Upper lobe of left lung (tissue), 6 donors: ENCODE measurements at regions not wholly inside any gene's neighbourhood (a gene's known extent, or its start where the extent isn't known, plus 50 kb on each side); places are given as distances from the start of the nearest gene placed in this dataset.

Source experiments
- ATAC-seq, 2 donors: fragments of 200-7000 bp; cut with Tn5 transposase; one replicate each; pipeline ENCODE4 v1.9.1; 2022; ENCODE audit warnings: mild to moderate bottlenecking in 2 of 2, moderate library complexity in 2 of 2; ENCODE audit not compliant: low FRiP score in 2 of 2
- DNase-seq, 2 donors: peaks; one replicate each; pipeline ENCODE4 v3.0.0-alpha.2; 2019 to 2020
- H3K27ac ChIP-seq, 4 donors: fragments of 200-600 bp; sonication (generic); one replicate each; pipeline ENCODE4 v1.5.1; 2016 to 2019
- H3K27me3 ChIP-seq, 4 donors: fragments of 200-600 bp; sonication (generic); one replicate each; pipeline ENCODE4 v1.5.1; 2017 to 2019
- H3K36me3 ChIP-seq, 4 donors: fragments of 200-600 bp; sonication (generic); one replicate each; pipeline ENCODE4 v1.5.1; 2016 to 2019
- H3K4me1 ChIP-seq, 4 donors: fragments of 200-600 bp; sonication (generic); one replicate each; pipeline ENCODE4 v1.5.1; 2018 to 2019
- H3K4me3 ChIP-seq, 4 donors: fragments of 200-600 bp; sonication (generic); one replicate each; pipeline ENCODE4 v1.5.1; 2017 to 2019; ENCODE audit warnings: mild to moderate bottlenecking in 2 of 4, moderate library complexity in 1 of 4
- H3K9me3 ChIP-seq, 4 donors: fragments of 200-600 bp; sonication (generic); one replicate each; pipeline ENCODE4 v1.5.1; 2018 to 2019
- CTCF ChIP-seq, 6 experiments: fragments of 450-650 bp in 4 of 6; fragments of 200-600 bp in 2 of 6; sonication (generic) in 2 of 6; IDR thresholded peaks; one replicate each; pipeline ENCODE4 v1.5.1; 2016 to 2019; ENCODE audit warnings: antibody characterized with exemption in 6 of 6
- EP300 ChIP-seq, 4 donors: sonication (generic); formaldehyde crosslinking; IDR thresholded peaks; one replicate each; pipeline ENCODE4 v1.5.1; 2017; ENCODE audit warnings: antibody characterized with exemption in 4 of 4, control low read depth in 2 of 4
- POLR2A ChIP-seq, 4 donors: fragments of 450-650 bp; IDR thresholded peaks; one replicate each; pipeline ENCODE4 v1.5.1; 2016 to 2017; ENCODE audit warnings: antibody characterized with exemption in 4 of 4, mild to moderate bottlenecking in 2 of 4
- POLR2AphosphoS5 ChIP-seq, 2 donors: sonication (generic); formaldehyde crosslinking; IDR thresholded peaks; one replicate each; pipeline ENCODE4 v1.5.1; 2017; ENCODE audit warnings: antibody characterized with exemption in 2 of 2
- WGBS, 2 donors: methylation state at CpG; one replicate each; pipeline ENCODE4 v1.1.5; 2017 to 2018; 5-methylcytosine and 5-hydroxymethylcytosine counted together
- donor health status: DM: no; HTN: no; CAD: no; lungs with moderate emphysema.
- donor health status: DM: no; HTN: yes; CAD: no; lungs with severe emphysema.

- Histone ChIP-seq H3K27me3 (no peaks in the 10 kb centered on the region), H3K36me3 (no peaks in the 10 kb centered on the region), H3K27ac (no peak overlapping the region), H3K4me3 (no peak overlapping the region), H3K9me3 (no peaks in the 10 kb centered on the region), H3K4me1 (no peaks in the 10 kb centered on the region)
- ATAC-seq (no peak), DNase-seq (no peak)
- 77 to 86% methylated on average over 5 of the region's 5 CpGs for WGBS, 2 donors
- no peak for TF ChIP-seq POLR2A (IDR thresholded peaks at IDR 0.05)
- no peak for TF ChIP-seq EP300 (IDR thresholded peaks at IDR 0.05)
- no peak for TF ChIP-seq POLR2AphosphoS5 (IDR thresholded peaks at IDR 0.05)
- TF ChIP-seq CTCF (IDR thresholded peaks at IDR 0.05) = no peak
Measured at GRCh38 chr16:79784007-79784406, 183.5 kb upstream of the MAF start.

GRCh38 chr16:79777679-79778078 lies 177.1 kb upstream of the MAF start:
- no peak overlapping the region for H3K4me3 ChIP-seq
- ATAC-seq = no peak
- H3K36me3 ChIP-seq = no peaks in the 10 kb centered on the region

GRCh38 chr16:79776243-79776847 lies 175.8 kb upstream of the MAF start:
- Histone ChIP-seq H3K27ac (no peak overlapping the region), H3K36me3 (no peaks in the 10 kb centered on the region), H3K9me3 (no peaks in the 10 kb centered on the region), H3K27me3 (no peaks in the 10 kb centered on the region), H3K4me1 (peaks cover 0 to 3% (median 0%) of the 10 kb centered on the region in 4 donors), H3K4me3 (no peak overlapping the region)
- 61 to 67% methylated on average over 4 of the region's 4 CpGs for WGBS, 2 donors
- ATAC-seq (peak in 1 of 2 donors; percentile 75), DNase-seq (no peak)
- no peak for TF ChIP-seq EP300 (IDR thresholded peaks at IDR 0.05)
- no peak for TF ChIP-seq POLR2A (IDR thresholded peaks at IDR 0.05)
- TF ChIP-seq CTCF (IDR thresholded peaks at IDR 0.05) = no peak
- peak in 1 of 2 donors; percentile 44 for TF ChIP-seq POLR2AphosphoS5 (IDR thresholded peaks at IDR 0.05)

More at GRCh38 chr16:79777679-79778078, 177.1 kb upstream of the MAF start:
- H3K9me3 ChIP-seq = no peaks in the 10 kb centered on the region
- TF ChIP-seq POLR2A (IDR thresholded peaks at IDR 0.05) = no peak
- no peak for TF ChIP-seq CTCF (IDR thresholded peaks at IDR 0.05)
- TF ChIP-seq EP300 (IDR thresholded peaks at IDR 0.05) = no peak
- TF ChIP-seq POLR2AphosphoS5 (IDR thresholded peaks at IDR 0.05) = no peak
- no peak overlapping the region for H3K27ac ChIP-seq
- no peaks in the 10 kb centered on the region for H3K4me1 ChIP-seq
- H3K27me3 ChIP-seq = no peaks in the 10 kb centered on the region
- DNase-seq = no peak

GRCh38 chr16:79772784-79773183 lies 172.2 kb upstream of the MAF start:
- ATAC-seq = no peak
- H3K27me3 ChIP-seq = no peaks in the 10 kb centered on the region
- H3K27ac ChIP-seq = no peak overlapping the region
- DNase-seq = no peak
- TF ChIP-seq POLR2AphosphoS5 (IDR thresholded peaks at IDR 0.05) (no peak), EP300 (IDR thresholded peaks at IDR 0.05) (no peak)
- peaks cover 14 to 35% (median 18%) of the 10 kb centered on the region in 4 donors for H3K4me1 ChIP-seq
- no peak overlapping the region for H3K4me3 ChIP-seq
- 79 to 87% methylated on average over 3 of the region's 3 CpGs for WGBS, 2 donors
- no peaks in the 10 kb centered on the region for H3K36me3 ChIP-seq
- H3K9me3 ChIP-seq = no peaks in the 10 kb centered on the region

GRCh38 chr16:79772048-79772447 lies 171.5 kb upstream of the MAF start:
- Histone ChIP-seq H3K27me3 (no peaks in the 10 kb centered on the region), H3K27ac (no peak overlapping the region), H3K36me3 (no peaks in the 10 kb centered on the region), H3K9me3 (no peaks in the 10 kb centered on the region), H3K4me1 (peaks cover 14 to 36% (median 19%) of the 10 kb centered on the region in 4 donors), H3K4me3 (no peak overlapping the region)
- WGBS, 2 donors = 77 to 82% methylated on average over 4 of the region's 4 CpGs
- TF ChIP-seq POLR2A (IDR thresholded peaks at IDR 0.05) (no peak), POLR2AphosphoS5 (IDR thresholded peaks at IDR 0.05) (no peak), CTCF (IDR thresholded peaks at IDR 0.05) (no peak), EP300 (IDR thresholded peaks at IDR 0.05) (no peak)
- ATAC-seq = no peak
- no peak for DNase-seq
